MCF 10A (cell line): ENCODE measurements at regions not wholly inside any gene's neighbourhood (a gene's known extent, or its start where the extent isn't known, plus 50 kb on each side); places are given as distances from the start of the nearest gene placed in this dataset.

ENCODE experiments used
- BruUV-seq: library from RNA; stranded (reverse); fragments of 400-500 nt; replicated peaks from 2 replicates; lab custom pipeline; 2021; lab: Mats Ljungman, UMichigan
- CTCF ChIA-PET: fragments of 300-600 bp; sonication (Branson Sonifier 250); formaldehyde crosslinking; extraction: SDS; loops from one replicate; lab custom pipeline; 2021; ENCODE audit warnings: antibody characterized with exemption, inconsistent platforms; lab: Yijun Ruan, JAX
- POLR2A ChIA-PET: fragments of 300-600, 350-650 bp; sonication (Branson Sonifier 250); formaldehyde crosslinking; extraction: SDS; loops from one replicate; lab custom pipeline; 2020; ENCODE audit warnings: antibody characterized with exemption, inconsistent platforms; lab: Yijun Ruan, JAX
- DNase-seq: peaks from one replicate; pipeline ENCODE4 v3.0.0-alpha.2; 2018; ENCODE audit not compliant: unreplicated experiment
- H3K27ac Mint-ChIP-seq: one replicate; pipeline ENCODE4 v1.8.0; 2022; ENCODE audit warnings: mild to moderate bottlenecking, low read depth, mixed read lengths; ENCODE audit not compliant: unreplicated experiment
- H3K27me3 Mint-ChIP-seq: one replicate; pipeline ENCODE4 v1.8.0; 2022; ENCODE audit warnings: mixed read lengths; ENCODE audit not compliant: insufficient read depth, unreplicated experiment
- H3K36me3 Mint-ChIP-seq: one replicate; pipeline ENCODE4 v1.8.0; 2022; ENCODE audit warnings: mild to moderate bottlenecking, moderate library complexity, mixed read lengths; ENCODE audit not compliant: insufficient read depth, unreplicated experiment
- H3K4me1 Mint-ChIP-seq: one replicate; pipeline ENCODE4 v1.8.0; 2022; ENCODE audit warnings: mixed read lengths; ENCODE audit not compliant: insufficient read depth, unreplicated experiment
- H3K4me3 Mint-ChIP-seq: one replicate; pipeline ENCODE4 v1.8.0; 2022; ENCODE audit warnings: mild to moderate bottlenecking, moderate library complexity, mixed read lengths; ENCODE audit not compliant: unreplicated experiment
- H3K9me3 Mint-ChIP-seq: one replicate; pipeline ENCODE4 v1.8.0; 2022; ENCODE audit warnings: mixed read lengths; ENCODE audit not compliant: unreplicated experiment
- intact Hi-C: fragments of 100-400 bp; cut with micrococcal nuclease; formaldehyde crosslinking; loops from 2 replicates; pipeline ENCODE4 v1.14.1; 2022
- TF ChIP-seq, protein P1 (sequence below): fragments of 200-600 bp; IDR thresholded peaks from one replicate; pipeline ENCODE4 v1.8.0; 2022; ENCODE audit warnings: antibody characterized with exemption, mild to moderate bottlenecking; ENCODE audit not compliant: unreplicated experiment

DNA sequence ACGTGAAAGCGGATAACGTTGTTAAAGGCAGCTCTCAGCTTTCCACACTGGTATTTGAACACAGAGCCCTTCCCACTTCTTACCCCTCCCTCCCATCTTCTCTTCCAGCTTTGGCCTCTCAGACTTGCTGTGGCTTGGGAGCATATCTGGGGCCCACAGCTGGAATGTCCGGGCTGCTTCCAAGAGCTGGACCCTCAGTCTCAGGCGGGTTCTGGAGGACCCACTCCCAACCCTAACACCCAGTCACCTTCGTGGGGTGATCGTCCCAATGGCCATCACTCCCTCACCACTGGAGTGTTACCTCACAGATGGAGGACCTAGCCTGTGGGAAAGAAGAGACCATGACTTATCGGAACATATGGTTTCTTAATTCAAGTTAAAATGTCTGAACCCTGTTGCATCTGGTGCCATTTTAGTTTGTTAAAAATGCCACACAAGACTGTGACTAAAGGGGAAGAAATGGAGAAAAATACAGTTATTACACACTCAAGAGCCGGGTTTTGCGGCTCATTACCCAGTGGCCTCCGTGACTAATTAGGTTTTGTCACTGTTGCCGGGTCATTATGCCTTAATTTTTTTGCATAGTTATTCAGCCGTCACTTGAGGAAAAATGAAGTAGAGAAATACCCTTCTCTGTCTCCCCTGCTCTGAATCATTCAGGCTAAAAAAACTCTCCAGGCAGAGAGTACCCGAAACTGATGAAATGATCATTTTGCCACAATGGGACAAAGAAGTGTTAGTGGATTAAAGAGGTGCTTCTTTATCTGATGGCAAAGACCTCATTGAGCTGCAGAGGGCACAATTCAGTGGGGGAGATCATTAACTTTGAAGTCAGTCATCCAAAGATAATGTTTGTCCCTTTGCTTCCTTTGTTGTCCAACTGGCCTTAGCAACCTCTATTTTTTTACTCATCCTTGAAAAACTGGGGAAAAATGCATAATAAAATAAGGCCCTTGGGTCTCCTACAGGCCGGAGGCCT lies 87.2 kb upstream of the HTATIP2 start:
- intact Hi-C loops, result no loop called here
- peaks cover 6% of the 10 kb centered on the region for H3K4me1 Mint-ChIP-seq
- CTCF ChIA-PET, result interaction anchor here (0.9 kb wide), 1 partner anchor 77 kb away, joined by 4 read pairs; no protein-coding TSS in a partner anchor
- BruUV-seq, result no TSS peak
- no peaks in the 10 kb centered on the region for H3K36me3 Mint-ChIP-seq
- no peak overlapping the region for H3K4me3 Mint-ChIP-seq
- no peak for DNase-seq
- TF ChIP-seq, protein P1, sequence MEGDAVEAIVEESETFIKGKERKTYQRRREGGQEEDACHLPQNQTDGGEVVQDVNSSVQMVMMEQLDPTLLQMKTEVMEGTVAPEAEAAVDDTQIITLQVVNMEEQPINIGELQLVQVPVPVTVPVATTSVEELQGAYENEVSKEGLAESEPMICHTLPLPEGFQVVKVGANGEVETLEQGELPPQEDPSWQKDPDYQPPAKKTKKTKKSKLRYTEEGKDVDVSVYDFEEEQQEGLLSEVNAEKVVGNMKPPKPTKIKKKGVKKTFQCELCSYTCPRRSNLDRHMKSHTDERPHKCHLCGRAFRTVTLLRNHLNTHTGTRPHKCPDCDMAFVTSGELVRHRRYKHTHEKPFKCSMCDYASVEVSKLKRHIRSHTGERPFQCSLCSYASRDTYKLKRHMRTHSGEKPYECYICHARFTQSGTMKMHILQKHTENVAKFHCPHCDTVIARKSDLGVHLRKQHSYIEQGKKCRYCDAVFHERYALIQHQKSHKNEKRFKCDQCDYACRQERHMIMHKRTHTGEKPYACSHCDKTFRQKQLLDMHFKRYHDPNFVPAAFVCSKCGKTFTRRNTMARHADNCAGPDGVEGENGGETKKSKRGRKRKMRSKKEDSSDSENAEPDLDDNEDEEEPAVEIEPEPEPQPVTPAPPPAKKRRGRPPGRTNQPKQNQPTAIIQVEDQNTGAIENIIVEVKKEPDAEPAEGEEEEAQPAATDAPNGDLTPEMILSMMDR, result no peak
- no peak overlapping the region for H3K27ac Mint-ChIP-seq
- H3K9me3 Mint-ChIP-seq, result no peaks in the 10 kb centered on the region
- POLR2A ChIA-PET, result interaction anchor here (1.0 kb wide), 1 partner anchor 64 kb away, joined by 3 read pairs; no protein-coding TSS in a partner anchor
- H3K27me3 Mint-ChIP-seq, result peaks cover 93% of the 10 kb centered on the region

DNA sequence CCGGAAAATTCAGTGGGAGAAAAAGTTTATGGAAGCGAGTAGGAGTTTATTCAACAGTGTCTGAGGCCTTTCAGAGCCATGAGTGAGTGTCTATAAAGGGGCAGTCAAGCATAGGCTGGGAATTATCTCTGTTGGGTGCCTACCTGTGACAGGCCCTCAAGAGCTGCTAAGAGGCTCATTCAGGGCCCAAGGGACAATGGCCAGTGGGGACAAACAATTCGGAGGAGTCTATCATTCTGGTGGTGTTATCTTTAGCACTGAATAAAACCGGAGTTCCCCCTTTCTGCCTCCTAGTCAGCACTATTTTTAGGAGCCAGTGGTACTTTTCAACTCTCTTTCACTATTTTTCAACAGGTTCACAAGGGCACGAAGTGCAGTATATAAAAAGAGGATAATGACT lies 89.5 kb upstream of the HTATIP2 start:
- Mint-ChIP-seq H3K27me3 (peaks cover 93% of the 10 kb centered on the region), H3K4me3 (no peak overlapping the region), H3K27ac (no peak overlapping the region), H3K4me1 (peaks cover 6% of the 10 kb centered on the region), H3K9me3 (no peaks in the 10 kb centered on the region), H3K36me3 (no peaks in the 10 kb centered on the region)
- POLR2A ChIA-PET, result no interaction called here
- DNase-seq, result no peak
- intact Hi-C loops, result no loop called here
- TF ChIP-seq, protein P1, result no peak
- CTCF ChIA-PET, result interaction anchor here (0.6 kb wide), 1 partner anchor 1186 kb away, joined by 3 read pairs; no protein-coding TSS in a partner anchor
- no TSS peak for BruUV-seq

DNA sequence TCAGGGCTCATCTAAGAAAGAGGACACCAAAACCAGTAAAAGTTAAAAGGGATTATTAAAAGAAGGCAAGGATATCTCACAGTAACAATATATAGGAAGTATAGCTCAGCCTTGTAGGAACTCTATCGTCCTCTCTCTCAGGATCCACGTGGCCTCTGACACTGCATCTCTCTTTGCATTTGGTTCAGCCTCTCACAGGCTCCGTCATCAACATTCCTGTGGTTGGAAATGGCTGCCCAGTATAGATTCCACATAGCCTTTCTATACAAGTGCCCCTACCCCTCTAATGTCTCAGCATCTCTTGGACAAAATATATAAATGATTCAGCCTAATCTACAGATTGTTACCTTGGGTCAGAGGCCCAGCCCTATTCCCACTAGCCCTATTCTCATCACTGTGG lies 101.3 kb upstream of the DBX1 start:
- no peak overlapping the region for H3K27ac Mint-ChIP-seq
- peaks cover 98% of the 10 kb centered on the region for H3K27me3 Mint-ChIP-seq
- TF ChIP-seq, protein P1, result no peak
- H3K4me1 Mint-ChIP-seq, result no peaks in the 10 kb centered on the region
- no peak for DNase-seq
- intact Hi-C loops, result no loop called here
- no peaks in the 10 kb centered on the region for H3K36me3 Mint-ChIP-seq
- CTCF ChIA-PET, result interaction anchor here (0.9 kb wide), 1 partner anchor 10 kb away, joined by 3 read pairs; no protein-coding TSS in a partner anchor
- H3K9me3 Mint-ChIP-seq, result no peaks in the 10 kb centered on the region
- POLR2A ChIA-PET, result no interaction called here
- no TSS peak for BruUV-seq
- H3K4me3 Mint-ChIP-seq, result no peak overlapping the region

DNA sequence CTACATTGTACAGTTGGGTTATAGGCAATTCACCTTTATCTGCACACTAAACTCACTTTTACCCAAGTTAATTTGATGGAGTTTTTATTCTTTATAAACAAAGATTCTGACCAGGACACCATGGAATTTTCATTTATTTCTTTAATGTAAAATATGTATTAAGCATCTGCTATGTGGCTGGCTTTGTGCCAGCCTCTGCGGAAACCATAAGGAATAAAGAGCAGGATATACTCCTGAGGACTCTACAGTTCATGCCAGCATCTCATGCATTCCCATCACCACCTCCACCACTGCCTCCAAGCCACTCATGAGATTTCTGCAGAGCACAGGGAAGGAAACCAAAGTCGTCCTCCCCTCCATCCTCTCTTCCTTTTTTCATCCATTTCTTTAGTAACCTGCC lies 100.0 kb upstream of the DBX1 start:
- no peak for DNase-seq
- CTCF ChIA-PET, result interaction anchor here (0.9 kb wide), 1 partner anchor 14 kb away, joined by 4 read pairs; no protein-coding TSS in a partner anchor
- H3K27me3 Mint-ChIP-seq, result peaks cover 100% of the 10 kb centered on the region
- no peaks in the 10 kb centered on the region for H3K9me3 Mint-ChIP-seq
- no peaks in the 10 kb centered on the region for H3K36me3 Mint-ChIP-seq
- H3K4me1 Mint-ChIP-seq, result no peaks in the 10 kb centered on the region
- TF ChIP-seq, protein P1, result no peak
- no TSS peak for BruUV-seq
- intact Hi-C loops, result no loop called here
- POLR2A ChIA-PET, result no interaction called here
- no peak overlapping the region for H3K27ac Mint-ChIP-seq
- no peak overlapping the region for H3K4me3 Mint-ChIP-seq
